H1 (cell line): ENCODE measurements at regions not wholly inside any gene's neighbourhood (a gene's known extent, or its start where the extent isn't known, plus 50 kb on each side); places are given as distances from the start of the nearest gene placed in this dataset.

Experiments used
- CEBPB ChIP-seq: IDR thresholded peaks from 2 replicates; pipeline ENCODE4 v1.6.1; 2012; ENCODE audit warnings: low read depth, low read length
- TF ChIP-seq, protein P1 (sequence below), 3 experiments: IDR thresholded peaks; 1 replicate in 2 of 3; 2 replicates in 1 of 3; pipeline versions ENCODE4 v1.5.1 to v1.6.1; 2011; ENCODE audit warnings: low read length in 3 of 3, mild to moderate bottlenecking in 3 of 3, inconsistent platforms in 2 of 3, low read depth in 1 of 3, moderate library complexity in 1 of 3; ENCODE audit not compliant: insufficient read depth in 1 of 3; ENCODE audit errors: control extremely low read depth in 1 of 3

DNA sequence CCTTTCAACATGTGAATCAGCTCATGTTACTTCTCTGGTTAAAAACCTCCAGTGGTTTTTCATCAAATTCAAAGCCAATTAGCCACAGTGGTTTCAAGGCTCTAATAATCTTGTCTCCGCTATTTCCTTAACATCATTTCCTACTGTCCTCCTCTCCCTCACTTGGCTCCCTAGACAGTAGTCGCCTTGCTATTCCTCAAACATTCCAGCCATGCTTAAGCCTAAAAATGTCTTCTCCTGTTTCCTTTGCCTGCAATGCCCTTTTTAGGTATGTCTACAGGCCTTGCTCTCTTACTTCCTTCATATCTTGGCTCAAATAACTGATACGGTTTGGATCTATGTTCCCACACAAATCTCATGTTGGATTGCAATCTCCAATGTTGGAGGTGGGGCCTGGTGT lies 779.4 kb upstream of the LRRN3 start:
- TF ChIP-seq CEBPB = no peak
- TF ChIP-seq, protein P1, sequence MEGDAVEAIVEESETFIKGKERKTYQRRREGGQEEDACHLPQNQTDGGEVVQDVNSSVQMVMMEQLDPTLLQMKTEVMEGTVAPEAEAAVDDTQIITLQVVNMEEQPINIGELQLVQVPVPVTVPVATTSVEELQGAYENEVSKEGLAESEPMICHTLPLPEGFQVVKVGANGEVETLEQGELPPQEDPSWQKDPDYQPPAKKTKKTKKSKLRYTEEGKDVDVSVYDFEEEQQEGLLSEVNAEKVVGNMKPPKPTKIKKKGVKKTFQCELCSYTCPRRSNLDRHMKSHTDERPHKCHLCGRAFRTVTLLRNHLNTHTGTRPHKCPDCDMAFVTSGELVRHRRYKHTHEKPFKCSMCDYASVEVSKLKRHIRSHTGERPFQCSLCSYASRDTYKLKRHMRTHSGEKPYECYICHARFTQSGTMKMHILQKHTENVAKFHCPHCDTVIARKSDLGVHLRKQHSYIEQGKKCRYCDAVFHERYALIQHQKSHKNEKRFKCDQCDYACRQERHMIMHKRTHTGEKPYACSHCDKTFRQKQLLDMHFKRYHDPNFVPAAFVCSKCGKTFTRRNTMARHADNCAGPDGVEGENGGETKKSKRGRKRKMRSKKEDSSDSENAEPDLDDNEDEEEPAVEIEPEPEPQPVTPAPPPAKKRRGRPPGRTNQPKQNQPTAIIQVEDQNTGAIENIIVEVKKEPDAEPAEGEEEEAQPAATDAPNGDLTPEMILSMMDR (IDR thresholded peaks at IDR 0.05; ENCODE audit: control extremely low read depth in 1 of 3, insufficient read depth in 1 of 3, low read depth in 1 of 3, low read length in 3 of 3) = no peak
